Stimulated activated CD8-positive, alpha-beta memory T cell treated with anti-CD3 and anti-CD28 coated beads, Interleukin-4, amount 100 ng/mL, for 48 hours (primary cell): ENCODE measurements at regions not wholly inside any gene's neighbourhood (a gene's known extent, or its start where the extent isn't known, plus 50 kb on each side); places are given as distances from the start of the nearest gene placed in this dataset.

Experiments used
- DNase-seq: peaks from one replicate; pipeline ENCODE4 v3.0.0-alpha.2; 2020

- DNase-seq: no peak
Measured at GRCh38 chr10:44326474-44327030, 58.3 kb downstream of the CXCL12 start.

GRCh38 chr10:44325596-44326307, 59.1 kb downstream of the CXCL12 start:
- no peak for DNase-seq

- DNase-seq: no peak
Measured at GRCh38 chr10:44325157-44325556, 59.7 kb downstream of the CXCL12 start.

- DNase-seq: no peak
Measured at GRCh38 chr10:44323838-44324237, 61.1 kb downstream of the CXCL12 start.

- DNase-seq: no peak
Measured at GRCh38 chr10:44322137-44322536, 62.8 kb downstream of the CXCL12 start.

- DNase-seq: no peak
Measured at GRCh38 chr10:44320756-44321155, 64.1 kb downstream of the CXCL12 start.

GRCh38 chr10:44317856-44318255, 67.0 kb downstream of the CXCL12 start:
- no peak for DNase-seq

- no peak for DNase-seq
Measured at GRCh38 chr10:44316922-44317215, 68.0 kb downstream of the CXCL12 start.

GRCh38 chr10:44316187-44316921, 68.5 kb downstream of the CXCL12 start:
- DNase-seq: peak; percentile 42

- no peak for DNase-seq
Measured at GRCh38 chr10:44314802-44315460, 70.0 kb downstream of the CXCL12 start.

- DNase-seq: no peak
Measured at GRCh38 chr10:44313761-44314165, 71.1 kb downstream of the CXCL12 start.

GRCh38 chr10:44312401-44312800, 72.5 kb downstream of the CXCL12 start:
- DNase-seq: no peak

- no peak for DNase-seq
Measured at GRCh38 chr10:44311563-44312051, 73.3 kb downstream of the CXCL12 start.

GRCh38 chr10:44310762-44311562, 73.9 kb downstream of the CXCL12 start:
- DNase-seq: peak; percentile 81

GRCh38 chr10:44309939-44310761, 74.7 kb downstream of the CXCL12 start:
- no peak for DNase-seq

- DNase-seq: no peak
Measured at GRCh38 chr10:44309361-44309760, 75.5 kb downstream of the CXCL12 start.

GRCh38 chr10:44308935-44309334, 76.0 kb downstream of the CXCL12 start:
- no peak for DNase-seq

GRCh38 chr10:44307691-44308090, 77.2 kb downstream of the CXCL12 start:
- DNase-seq: no peak

GRCh38 chr10:44306762-44307161, 78.1 kb downstream of the CXCL12 start:
- DNase-seq: no peak

- DNase-seq: no peak
Measured at GRCh38 chr10:44306147-44306710, 78.7 kb downstream of the CXCL12 start.

GRCh38 chr10:44301781-44302355, 83.0 kb downstream of the CXCL12 start:
- DNase-seq: no peak
